Loucy (cell line): ENCODE measurements at regions not wholly inside any gene's neighbourhood (a gene's known extent, or its start where the extent isn't known, plus 50 kb on each side); places are given as distances from the start of the nearest gene placed in this dataset.

Experiments
- EZH2phosphoT487 ChIP-seq: fragments of 200-600 bp; IDR thresholded peaks from 2 replicates; pipeline ENCODE4 v1.6.1; 2018; ENCODE audit warnings: antibody characterized with exemption, mild to moderate bottlenecking, moderate library complexity, borderline replicate concordance
- TF ChIP-seq, protein P1 (sequence below): fragments of 200-600 bp; sonication (generic); conservative IDR thresholded peaks from 2 replicates; pipeline ENCODE4 v1.5.1; 2014; ENCODE audit warnings: mild to moderate bottlenecking, antibody characterized with exemption, low read length

DNA sequence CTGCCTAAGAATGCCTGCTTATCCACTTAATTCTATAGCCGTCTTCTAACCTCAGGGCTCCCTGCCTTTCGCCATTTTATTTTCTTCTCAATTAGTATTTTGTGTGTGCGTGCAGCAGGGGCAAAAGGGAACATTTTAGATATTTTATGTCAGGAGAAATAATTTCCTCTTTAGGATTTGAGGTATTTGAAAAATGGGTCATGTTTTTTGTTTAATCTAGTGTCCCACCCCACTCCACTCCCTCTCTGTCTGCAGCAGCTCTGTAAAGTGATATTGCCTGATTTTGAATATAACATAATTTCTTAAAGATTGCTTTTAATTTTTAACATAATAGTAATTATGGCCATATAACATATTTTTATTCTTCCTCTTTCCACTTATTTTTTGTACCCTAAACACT lies 593.2 kb upstream of the DPPA4 start:
- TF ChIP-seq, protein P1, sequence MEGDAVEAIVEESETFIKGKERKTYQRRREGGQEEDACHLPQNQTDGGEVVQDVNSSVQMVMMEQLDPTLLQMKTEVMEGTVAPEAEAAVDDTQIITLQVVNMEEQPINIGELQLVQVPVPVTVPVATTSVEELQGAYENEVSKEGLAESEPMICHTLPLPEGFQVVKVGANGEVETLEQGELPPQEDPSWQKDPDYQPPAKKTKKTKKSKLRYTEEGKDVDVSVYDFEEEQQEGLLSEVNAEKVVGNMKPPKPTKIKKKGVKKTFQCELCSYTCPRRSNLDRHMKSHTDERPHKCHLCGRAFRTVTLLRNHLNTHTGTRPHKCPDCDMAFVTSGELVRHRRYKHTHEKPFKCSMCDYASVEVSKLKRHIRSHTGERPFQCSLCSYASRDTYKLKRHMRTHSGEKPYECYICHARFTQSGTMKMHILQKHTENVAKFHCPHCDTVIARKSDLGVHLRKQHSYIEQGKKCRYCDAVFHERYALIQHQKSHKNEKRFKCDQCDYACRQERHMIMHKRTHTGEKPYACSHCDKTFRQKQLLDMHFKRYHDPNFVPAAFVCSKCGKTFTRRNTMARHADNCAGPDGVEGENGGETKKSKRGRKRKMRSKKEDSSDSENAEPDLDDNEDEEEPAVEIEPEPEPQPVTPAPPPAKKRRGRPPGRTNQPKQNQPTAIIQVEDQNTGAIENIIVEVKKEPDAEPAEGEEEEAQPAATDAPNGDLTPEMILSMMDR, result no peak
- TF ChIP-seq EZH2phosphoT487, result no peak
